ENCODE measurements at regions not wholly inside any gene's neighbourhood (a gene's known extent, or its start where the extent isn't known, plus 50 kb on each side); places are given as distances from the start of the nearest gene placed in this dataset.

DNA sequence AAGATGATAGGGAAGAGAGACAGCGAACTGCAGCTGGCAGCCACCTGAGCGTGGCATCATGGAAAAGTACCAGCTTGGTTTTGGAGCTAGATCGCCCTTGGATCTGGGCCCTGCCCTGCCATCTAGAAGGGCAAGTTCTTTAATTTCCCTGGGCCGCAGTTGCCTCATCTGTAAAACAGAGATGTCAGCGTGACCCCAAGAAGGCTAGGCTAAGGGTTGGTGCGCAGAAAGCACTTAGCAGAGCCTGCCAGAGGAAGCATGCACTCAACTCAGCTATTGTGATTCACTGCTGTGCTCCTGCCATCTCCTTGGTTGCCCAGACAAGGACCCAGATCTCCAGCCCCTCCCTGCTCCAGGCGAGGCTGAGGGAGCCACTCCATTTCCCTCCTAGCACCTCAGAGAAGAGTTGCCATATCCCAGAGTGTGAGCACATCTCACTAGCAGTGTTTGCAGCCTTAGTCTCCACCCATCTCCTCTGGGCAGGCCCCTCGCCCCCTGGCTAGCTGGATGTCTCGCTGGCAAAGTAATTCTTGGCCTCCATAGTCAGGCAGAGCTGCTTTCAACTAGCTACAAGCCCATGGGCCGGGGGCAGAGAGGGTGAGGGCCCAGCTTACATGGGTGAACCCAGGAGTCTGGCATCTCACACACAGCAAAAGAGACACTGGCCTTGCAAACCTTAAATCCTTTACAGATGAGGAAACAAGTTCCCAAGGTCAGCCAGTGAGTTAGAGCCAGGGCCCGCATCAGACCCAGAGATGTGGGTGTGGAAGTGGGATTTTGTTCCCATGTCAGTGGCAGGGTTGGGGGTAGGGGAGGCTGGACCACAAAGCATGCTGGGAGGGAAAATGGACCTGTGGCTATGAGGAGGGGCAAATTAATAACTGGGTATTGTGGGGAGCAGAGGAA is 280.7 kb upstream of the TLE3 start (continued):
- no peak for TF ChIP-seq CREB1 (IDR thresholded peaks at IDR 0.05)
- no peak for TF ChIP-seq KDM1A (IDR thresholded peaks at IDR 0.05; ENCODE audit: borderline replicate concordance, low read length)
- no peak for TF ChIP-seq POLR2A (IDR thresholded peaks at IDR 0.05; ENCODE audit: control extremely low read depth in 1 of 2, low read depth in 2 of 2, low read length in 2 of 2)
- TF ChIP-seq, protein P1, sequence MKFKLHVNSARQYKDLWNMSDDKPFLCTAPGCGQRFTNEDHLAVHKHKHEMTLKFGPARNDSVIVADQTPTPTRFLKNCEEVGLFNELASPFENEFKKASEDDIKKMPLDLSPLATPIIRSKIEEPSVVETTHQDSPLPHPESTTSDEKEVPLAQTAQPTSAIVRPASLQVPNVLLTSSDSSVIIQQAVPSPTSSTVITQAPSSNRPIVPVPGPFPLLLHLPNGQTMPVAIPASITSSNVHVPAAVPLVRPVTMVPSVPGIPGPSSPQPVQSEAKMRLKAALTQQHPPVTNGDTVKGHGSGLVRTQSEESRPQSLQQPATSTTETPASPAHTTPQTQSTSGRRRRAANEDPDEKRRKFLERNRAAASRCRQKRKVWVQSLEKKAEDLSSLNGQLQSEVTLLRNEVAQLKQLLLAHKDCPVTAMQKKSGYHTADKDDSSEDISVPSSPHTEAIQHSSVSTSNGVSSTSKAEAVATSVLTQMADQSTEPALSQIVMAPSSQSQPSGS (IDR thresholded peaks at IDR 0.05; ENCODE audit: low read length) = no peak
- no peak for TF ChIP-seq SIN3A (conservative IDR thresholded peaks at IDR 0.05 in 1 of 2, IDR thresholded peaks at IDR 0.05 in 1 of 2; ENCODE audit: low read depth in 1 of 2, low read length in 2 of 2)
- TF ChIP-seq RFX5 (IDR thresholded peaks at IDR 0.05; ENCODE audit: borderline replicate concordance, low read depth, low read length) = no peak

Measured in H1 (cell line).